ENCODE measurements at regions not wholly inside any gene's neighbourhood (a gene's known extent, or its start where the extent isn't known, plus 50 kb on each side); places are given as distances from the start of the nearest gene placed in this dataset.

- ChIA-PET CTCF (no interaction called here), POLR2A (no interaction called here)
- FAIRE-seq (no peak), DNase-seq (ENCODE audit: low read depth, low spot score) (no peak)
- no peaks in the 10 kb centered on the region for H3K36me3 ChIP-seq (ENCODE audit: control insufficient read depth in 2 of 2, extremely low read depth in 1 of 2, insufficient read depth in 2 of 2, low read length in 2 of 2)
- no peaks in the 10 kb centered on the region for H3K9me3 ChIP-seq (replicated peaks; ENCODE audit: control insufficient read depth, insufficient read depth, low read length)
- no peaks in the 10 kb centered on the region for H3K79me2 ChIP-seq (ENCODE audit: control insufficient read depth, insufficient read depth, low read length)
- BruUV-seq (replicated peaks) = no TSS peak
- no peaks in the 10 kb centered on the region for H3K4me1 ChIP-seq (ENCODE audit: control insufficient read depth, extremely low read depth, insufficient read depth, low read length)
- no peak overlapping the region for H3K9ac ChIP-seq (replicated peaks; ENCODE audit: extremely low read depth, insufficient read depth, low read length)
- no peaks in the 10 kb centered on the region for H3K9me1 ChIP-seq (replicated peaks; ENCODE audit: control insufficient read depth, extremely low read depth, insufficient read depth, low read length)
- no peaks in the 10 kb centered on the region for H3K27me3 ChIP-seq (ENCODE audit: control insufficient read depth in 2 of 2, insufficient read depth in 2 of 2, low read length in 2 of 2)
- H3K27ac ChIP-seq (ENCODE audit: insufficient read depth, low read depth, low read length) = no peak overlapping the region
- H3K4me3 ChIP-seq (replicated peaks in 1 of 3; ENCODE audit: insufficient read depth in 1 of 3, low read depth in 1 of 3, low read length in 3 of 3) = no peak overlapping the region
- intact Hi-C loops (cut with micrococcal nuclease) = no loop called here
- no peak overlapping the region for H2AFZ ChIP-seq (ENCODE audit: low read depth, low read length)
- H4K20me1 ChIP-seq (replicated peaks; ENCODE audit: control insufficient read depth, extremely low read depth, insufficient read depth, low read length) = no peaks in the 10 kb centered on the region
- no peak overlapping the region for H3K4me2 ChIP-seq (ENCODE audit: insufficient read depth, low read length)
- dilution Hi-C loops (cut with MboI; ENCODE audit: extremely low pct_ligation_motif_present, low sequenced_read_pairs) = no loop called here
- TF ChIP-seq EZH2 (IDR thresholded peaks at IDR 0.05; ENCODE audit: borderline replicate concordance, low read depth, low read length, severe bottlenecking) = no peak
- TF ChIP-seq POLR2AphosphoS5 (IDR thresholded peaks at IDR 0.05; ENCODE audit: insufficient read depth, low read depth, low read length) = no peak
- TF ChIP-seq GATA2 (IDR thresholded peaks at IDR 0.05; ENCODE audit: insufficient read depth, insufficient read length, low read depth, low read length) = no peak
- no peak for TF ChIP-seq FOS (IDR thresholded peaks at IDR 0.05; ENCODE audit: borderline replicate concordance, insufficient read depth, low read length)
- TF ChIP-seq CTCF (IDR thresholded peaks at IDR 0.05; ENCODE audit: extremely low read depth in 1 of 2, insufficient read depth in 1 of 2, low read depth in 1 of 2, low read length in 2 of 2) = no peak
- no peak for TF ChIP-seq POLR2A (IDR thresholded peaks at IDR 0.05; ENCODE audit: low read depth, low read length)
- no peak for TF ChIP-seq MAX (IDR thresholded peaks at IDR 0.05; ENCODE audit: insufficient read depth, insufficient read length)
- TF ChIP-seq JUN (IDR thresholded peaks at IDR 0.05; ENCODE audit: borderline replicate concordance, insufficient read depth, insufficient read length, low read depth) = no peak
- TF ChIP-seq MYC (IDR thresholded peaks at IDR 0.05; ENCODE audit: low read depth, low read length) = no peak
Observed at GRCh38 chr13:62595976-62596375, 1180.3 kb upstream of the PCDH20 start.

Data from endothelial cell of umbilical vein (primary cell).